Upper lobe of right lung (tissue), 1 donor: ENCODE measurements at regions not wholly inside any gene's neighbourhood (a gene's known extent, or its start where the extent isn't known, plus 50 kb on each side); places are given as distances from the start of the nearest gene placed in this dataset.

Experiments used
- ATAC-seq: fragments of 200-7000 bp; cut with Tn5 transposase; one replicate; pipeline ENCODE4 v1.9.1; 2020; ENCODE audit warnings: mild to moderate bottlenecking, moderate library complexity
- DNase-seq: peaks from one replicate; pipeline ENCODE4 v3.0.0-alpha.2; 2020
- H3K27ac ChIP-seq: fragments of 200-600 bp; one replicate; pipeline ENCODE4 v1.8.0; 2022
- H3K27me3 ChIP-seq: fragments of 200-600 bp; one replicate; pipeline ENCODE4 v1.8.0; 2022; ENCODE audit warnings: mild to moderate bottlenecking
- H3K36me3 ChIP-seq: fragments of 200-600 bp; one replicate; pipeline ENCODE4 v1.8.0; 2022
- H3K4me1 ChIP-seq: fragments of 200-600 bp; one replicate; pipeline ENCODE4 v1.8.0; 2022
- H3K4me3 ChIP-seq: fragments of 200-600 bp; one replicate; pipeline ENCODE4 v1.8.0; 2022; ENCODE audit warnings: mild to moderate bottlenecking
- H3K9me3 ChIP-seq: fragments of 200-600 bp; one replicate; pipeline ENCODE4 v1.8.0; 2022
- CTCF ChIP-seq: fragments of 200-600 bp; IDR thresholded peaks from one replicate; pipeline ENCODE4 v1.8.0; 2022; ENCODE audit warnings: antibody characterized with exemption
- intact Hi-C: fragments of 100-400 bp; cut with DNase I; formaldehyde crosslinking; loops from one replicate; pipeline ENCODE4 v1.11.0; 2022
- donor health status: DM: no; HTN: yes; CAD: no; lungs with severe emphysema.

GRCh38 chr1:187096689-187097088 lies 267.9 kb downstream of the PLA2G4A start:
- H3K27me3 ChIP-seq: no peaks in the 10 kb centered on the region
- H3K4me1 ChIP-seq: no peaks in the 10 kb centered on the region
- H3K27ac ChIP-seq: no peak overlapping the region
- intact Hi-C loops: no loop called here
- no peaks in the 10 kb centered on the region for H3K9me3 ChIP-seq
- no peak overlapping the region for H3K4me3 ChIP-seq
- ATAC-seq (no peak), DNase-seq (no peak)
- no peak for TF ChIP-seq CTCF
- H3K36me3 ChIP-seq: no peaks in the 10 kb centered on the region

- DNase-seq (no peak), ATAC-seq (no peak)
- Histone ChIP-seq H3K4me1 (no peaks in the 10 kb centered on the region), H3K27ac (no peak overlapping the region), H3K27me3 (no peaks in the 10 kb centered on the region), H3K9me3 (no peaks in the 10 kb centered on the region), H3K4me3 (no peak overlapping the region), H3K36me3 (no peaks in the 10 kb centered on the region)
- TF ChIP-seq CTCF: no peak
- intact Hi-C loops: no loop called here
Measured at GRCh38 chr1:187110351-187110750, 281.6 kb downstream of the PLA2G4A start.

GRCh38 chr1:187114792-187115191 lies 286.0 kb downstream of the PLA2G4A start:
- no peak overlapping the region for H3K27ac ChIP-seq
- H3K9me3 ChIP-seq: no peaks in the 10 kb centered on the region
- intact Hi-C loops: no loop called here
- TF ChIP-seq CTCF: no peak
- no peak overlapping the region for H3K4me3 ChIP-seq
- H3K27me3 ChIP-seq: no peaks in the 10 kb centered on the region
- no peak for DNase-seq
- no peaks in the 10 kb centered on the region for H3K36me3 ChIP-seq
- H3K4me1 ChIP-seq: no peaks in the 10 kb centered on the region
- no peak for ATAC-seq

GRCh38 chr1:187121661-187122060 lies 292.9 kb downstream of the PLA2G4A start:
- DNase-seq (no peak), ATAC-seq (no peak)
- Histone ChIP-seq H3K27me3 (no peaks in the 10 kb centered on the region), H3K4me1 (no peaks in the 10 kb centered on the region), H3K4me3 (no peak overlapping the region), H3K36me3 (no peaks in the 10 kb centered on the region), H3K27ac (no peak overlapping the region), H3K9me3 (no peaks in the 10 kb centered on the region)
- intact Hi-C loops: no loop called here
- TF ChIP-seq CTCF: no peak

GRCh38 chr1:187122566-187122965 lies 293.8 kb downstream of the PLA2G4A start:
- Histone ChIP-seq H3K9me3 (no peaks in the 10 kb centered on the region), H3K27me3 (no peaks in the 10 kb centered on the region), H3K36me3 (no peaks in the 10 kb centered on the region), H3K4me1 (no peaks in the 10 kb centered on the region), H3K27ac (no peak overlapping the region), H3K4me3 (no peak overlapping the region)
- no peak for ATAC-seq
- no peak for TF ChIP-seq CTCF
- DNase-seq: no peak
- intact Hi-C loops: no loop called here

GRCh38 chr1:187129132-187129531 lies 300.4 kb downstream of the PLA2G4A start:
- DNase-seq (no peak), ATAC-seq (no peak)
- H3K27ac ChIP-seq: no peak overlapping the region
- H3K36me3 ChIP-seq: no peaks in the 10 kb centered on the region
- H3K27me3 ChIP-seq: no peaks in the 10 kb centered on the region
- TF ChIP-seq CTCF: no peak
- no peaks in the 10 kb centered on the region for H3K4me1 ChIP-seq
- H3K9me3 ChIP-seq: peaks cover 3% of the 10 kb centered on the region
- intact Hi-C loops: no loop called here
- no peak overlapping the region for H3K4me3 ChIP-seq
